ENCODE measurements at regions not wholly inside any gene's neighbourhood (a gene's known extent, or its start where the extent isn't known, plus 50 kb on each side); places are given as distances from the start of the nearest gene placed in this dataset.
A peak's percentile ranks its signal among the peaks of the same experiment; 100 is the strongest.

- H3K9me3 ChIP-seq (ENCODE audit: control insufficient read depth, low read length), result no peaks in the 10 kb centered on the region
- 74 to 100% methylated on average over 2 to 5 of the region's 9 CpGs for WGBS, 2 experiments (ENCODE audit: insufficient coverage in 2 of 2)
- no peaks in the 10 kb centered on the region for H3K36me3 ChIP-seq (ENCODE audit: control insufficient read depth, insufficient read depth, low read length)
- no peak overlapping the region for H3K27ac ChIP-seq (ENCODE audit: low read depth, low read length, severe bottlenecking)
- H3K4me1 ChIP-seq (ENCODE audit: control insufficient read depth, insufficient read depth, low read length, poor library complexity, severe bottlenecking), result peaks cover 14% of the 10 kb centered on the region
- no peak overlapping the region for H3K4me3 ChIP-seq (ENCODE audit: extremely low read depth, insufficient read depth, low read length, poor library complexity, severe bottlenecking)
Observed at GRCh38 chr6:167643223-167643622, 183.5 kb upstream of the AFDN start.

GRCh38 chr6:167643716-167644115, 183.0 kb upstream of the AFDN start:
- Histone ChIP-seq H3K27ac (ENCODE audit: low read depth, low read length, severe bottlenecking) (no peak overlapping the region), H3K36me3 (ENCODE audit: control insufficient read depth, insufficient read depth, low read length) (no peaks in the 10 kb centered on the region), H3K4me1 (ENCODE audit: control insufficient read depth, insufficient read depth, low read length, poor library complexity, severe bottlenecking) (peaks cover 14% of the 10 kb centered on the region), H3K4me3 (ENCODE audit: extremely low read depth, insufficient read depth, low read length, poor library complexity, severe bottlenecking) (no peak overlapping the region), H3K9me3 (ENCODE audit: control insufficient read depth, low read length) (no peaks in the 10 kb centered on the region)
- 85% methylated on average over 9 to 11 of the region's 11 CpGs for WGBS, 2 experiments (ENCODE audit: insufficient coverage in 2 of 2)

- WGBS, 2 experiments (ENCODE audit: insufficient coverage in 2 of 2), result 84 to 85% methylated on average over 15 to 19 of the region's 21 CpGs
- H3K27ac ChIP-seq (ENCODE audit: low read depth, low read length, severe bottlenecking), result no peak overlapping the region
Observed at GRCh38 chr6:167644412-167645132, 182.1 kb upstream of the AFDN start.

GRCh38 chr6:167645368-167645767, 181.3 kb upstream of the AFDN start:
- Histone ChIP-seq H3K27ac (ENCODE audit: low read depth, low read length, severe bottlenecking) (no peak overlapping the region), H3K4me3 (ENCODE audit: extremely low read depth, insufficient read depth, low read length, poor library complexity, severe bottlenecking) (no peak overlapping the region), H3K9me3 (ENCODE audit: control insufficient read depth, low read length) (no peaks in the 10 kb centered on the region), H3K36me3 (ENCODE audit: control insufficient read depth, insufficient read depth, low read length) (no peaks in the 10 kb centered on the region), H3K4me1 (ENCODE audit: control insufficient read depth, insufficient read depth, low read length, poor library complexity, severe bottlenecking) (peaks cover 14% of the 10 kb centered on the region)
- 97 to 98% methylated on average over 6 of the region's 8 CpGs for WGBS, 2 experiments (ENCODE audit: insufficient coverage in 2 of 2)

More at GRCh38 chr6:167644412-167645132, 182.1 kb upstream of the AFDN start:
- H3K36me3 ChIP-seq (ENCODE audit: control insufficient read depth, insufficient read depth, low read length), result no peaks in the 10 kb centered on the region
- H3K4me1 ChIP-seq (ENCODE audit: control insufficient read depth, insufficient read depth, low read length, poor library complexity, severe bottlenecking), result peaks cover 14% of the 10 kb centered on the region
- H3K4me3 ChIP-seq (ENCODE audit: extremely low read depth, insufficient read depth, low read length, poor library complexity, severe bottlenecking), result no peak overlapping the region
- no peaks in the 10 kb centered on the region for H3K9me3 ChIP-seq (ENCODE audit: control insufficient read depth, low read length)

GRCh38 chr6:167647306-167647705, 179.4 kb upstream of the AFDN start:
- Histone ChIP-seq H3K27ac (ENCODE audit: low read depth, low read length, severe bottlenecking) (peak overlapping the region; percentile 72), H3K4me1 (ENCODE audit: control insufficient read depth, insufficient read depth, low read length, poor library complexity, severe bottlenecking) (peaks cover 14% of the 10 kb centered on the region)
- 50 to 70% methylated on average over 3 to 4 of the region's 4 CpGs for WGBS, 2 experiments (ENCODE audit: insufficient coverage in 2 of 2)

GRCh38 chr6:167647737-167648470, 178.8 kb upstream of the AFDN start:
- H3K4me3 ChIP-seq (ENCODE audit: extremely low read depth, insufficient read depth, low read length, poor library complexity, severe bottlenecking), result no peak overlapping the region
- no peaks in the 10 kb centered on the region for H3K9me3 ChIP-seq (ENCODE audit: control insufficient read depth, low read length)
- H3K4me1 ChIP-seq (ENCODE audit: control insufficient read depth, insufficient read depth, low read length, poor library complexity, severe bottlenecking), result peaks cover 18% of the 10 kb centered on the region
- 93 to 96% methylated on average over 11 to 13 of the region's 13 CpGs for WGBS, 2 experiments (ENCODE audit: insufficient coverage in 2 of 2)
- H3K27ac ChIP-seq (ENCODE audit: low read depth, low read length, severe bottlenecking), result peak overlapping the region; percentile 72
- no peaks in the 10 kb centered on the region for H3K36me3 ChIP-seq (ENCODE audit: control insufficient read depth, insufficient read depth, low read length)

More at GRCh38 chr6:167647306-167647705, 179.4 kb upstream of the AFDN start:
- no peaks in the 10 kb centered on the region for H3K36me3 ChIP-seq (ENCODE audit: control insufficient read depth, insufficient read depth, low read length)
- no peak overlapping the region for H3K4me3 ChIP-seq (ENCODE audit: extremely low read depth, insufficient read depth, low read length, poor library complexity, severe bottlenecking)
- no peaks in the 10 kb centered on the region for H3K9me3 ChIP-seq (ENCODE audit: control insufficient read depth, low read length)

- 95 to 98% methylated on average over 12 to 13 of the region's 13 CpGs for WGBS, 2 experiments (ENCODE audit: insufficient coverage in 2 of 2)
- no peaks in the 10 kb centered on the region for H3K9me3 ChIP-seq (ENCODE audit: control insufficient read depth, low read length)
- peaks cover 18% of the 10 kb centered on the region for H3K4me1 ChIP-seq (ENCODE audit: control insufficient read depth, insufficient read depth, low read length, poor library complexity, severe bottlenecking)
- H3K27ac ChIP-seq (ENCODE audit: low read depth, low read length, severe bottlenecking), result no peak overlapping the region
- H3K36me3 ChIP-seq (ENCODE audit: control insufficient read depth, insufficient read depth, low read length), result no peaks in the 10 kb centered on the region
- H3K4me3 ChIP-seq (ENCODE audit: extremely low read depth, insufficient read depth, low read length, poor library complexity, severe bottlenecking), result no peak overlapping the region
Observed at GRCh38 chr6:167648501-167649278, 178.0 kb upstream of the AFDN start.

- peaks cover 18% of the 10 kb centered on the region for H3K4me1 ChIP-seq (ENCODE audit: control insufficient read depth, insufficient read depth, low read length, poor library complexity, severe bottlenecking)
- WGBS, 2 experiments (ENCODE audit: insufficient coverage in 2 of 2), result 60 to 100% methylated on average over 1 to 3 of the region's 8 CpGs
- no peak overlapping the region for H3K27ac ChIP-seq (ENCODE audit: low read depth, low read length, severe bottlenecking)
- no peak overlapping the region for H3K4me3 ChIP-seq (ENCODE audit: extremely low read depth, insufficient read depth, low read length, poor library complexity, severe bottlenecking)
- no peaks in the 10 kb centered on the region for H3K9me3 ChIP-seq (ENCODE audit: control insufficient read depth, low read length)
- H3K36me3 ChIP-seq (ENCODE audit: control insufficient read depth, insufficient read depth, low read length), result no peaks in the 10 kb centered on the region
Observed at GRCh38 chr6:167649476-167649875, 177.2 kb upstream of the AFDN start.

GRCh38 chr6:167650730-167651317, 175.9 kb upstream of the AFDN start:
- 80 to 81% methylated on average over 9 to 11 of the region's 12 CpGs for WGBS, 2 experiments (ENCODE audit: insufficient coverage in 2 of 2)
- no peak overlapping the region for H3K27ac ChIP-seq (ENCODE audit: low read depth, low read length, severe bottlenecking)
- H3K36me3 ChIP-seq (ENCODE audit: control insufficient read depth, insufficient read depth, low read length), result no peaks in the 10 kb centered on the region
- peaks cover 14% of the 10 kb centered on the region for H3K4me1 ChIP-seq (ENCODE audit: control insufficient read depth, insufficient read depth, low read length, poor library complexity, severe bottlenecking)
- H3K4me3 ChIP-seq (ENCODE audit: extremely low read depth, insufficient read depth, low read length, poor library complexity, severe bottlenecking), result no peak overlapping the region
- H3K9me3 ChIP-seq (ENCODE audit: control insufficient read depth, low read length), result no peaks in the 10 kb centered on the region

- Histone ChIP-seq H3K4me1 (ENCODE audit: control insufficient read depth, insufficient read depth, low read length, poor library complexity, severe bottlenecking) (peaks cover 14% of the 10 kb centered on the region), H3K36me3 (ENCODE audit: control insufficient read depth, insufficient read depth, low read length) (no peaks in the 10 kb centered on the region), H3K9me3 (ENCODE audit: control insufficient read depth, low read length) (no peaks in the 10 kb centered on the region), H3K27ac (ENCODE audit: low read depth, low read length, severe bottlenecking) (no peak overlapping the region), H3K4me3 (ENCODE audit: extremely low read depth, insufficient read depth, low read length, poor library complexity, severe bottlenecking) (no peak overlapping the region)
- 86 to 93% methylated on average over 9 of the region's 10 CpGs for WGBS, 2 experiments (ENCODE audit: insufficient coverage in 2 of 2)
Observed at GRCh38 chr6:167651318-167652041, 175.2 kb upstream of the AFDN start.

All from mesodermal cell (in vitro differentiated cells).